ENCODE measurements at regions not wholly inside any gene's neighbourhood (a gene's known extent, or its start where the extent isn't known, plus 50 kb on each side); places are given as distances from the start of the nearest gene placed in this dataset.

- TF ChIP-seq CTCF (IDR thresholded peaks at IDR 0.05) (no peak), POLR2AphosphoS5 (IDR thresholded peaks at IDR 0.05; ENCODE audit: insufficient read depth in 1 of 2, low read depth in 1 of 2) (no peak)
These were observed 271.5 kb upstream of the PDGFD start for GRCh38 chr11:104435494-104435893.
